IPS DF 6.9 (cell line): ENCODE measurements at regions not wholly inside any gene's neighbourhood (a gene's known extent, or its start where the extent isn't known, plus 50 kb on each side); places are given as distances from the start of the nearest gene placed in this dataset.

Experiments
- DNase-seq: peaks from one replicate; pipeline ENCODE4 v3.0.0-alpha.2; 2013; ENCODE audit warnings: low read depth, low spot score
- H3K27ac ChIP-seq: one replicate; pipeline ENCODE4 v1.5.1; 2013; ENCODE audit warnings: low read length, control low read depth
- H3K27me3 ChIP-seq: 2 replicates; pipeline ENCODE4 v1.6.1; 2013; ENCODE audit warnings: mild to moderate bottlenecking, low read length; ENCODE audit not compliant: control insufficient read depth, insufficient read depth
- H3K36me3 ChIP-seq: 2 replicates; pipeline ENCODE4 v1.6.1; 2013; ENCODE audit warnings: low read length; ENCODE audit not compliant: control insufficient read depth, insufficient read depth
- H3K4me1 ChIP-seq: 2 replicates; pipeline ENCODE4 v1.6.1; 2013; ENCODE audit warnings: low read length; ENCODE audit not compliant: control insufficient read depth, insufficient read depth
- H3K4me3 ChIP-seq: 2 replicates; pipeline ENCODE4 v1.5.1; 2013; ENCODE audit warnings: mild to moderate bottlenecking, low read length
- H3K9me3 ChIP-seq: 2 replicates; pipeline ENCODE4 v1.6.1; 2013; ENCODE audit warnings: low read length, inconsistent platforms; ENCODE audit not compliant: control insufficient read depth, insufficient read depth
- WGBS: extraction: QIAGEN DNeasy Blood & Tissue Kit; methylation state at CpG from one replicate; pipeline ENCODE4 v1.1.7; 2013; ENCODE audit warnings: mixed read lengths, missing lambda C conversion rate; ENCODE audit not compliant: insufficient read length, insufficient coverage; 5-methylcytosine and 5-hydroxymethylcytosine counted together

DNA sequence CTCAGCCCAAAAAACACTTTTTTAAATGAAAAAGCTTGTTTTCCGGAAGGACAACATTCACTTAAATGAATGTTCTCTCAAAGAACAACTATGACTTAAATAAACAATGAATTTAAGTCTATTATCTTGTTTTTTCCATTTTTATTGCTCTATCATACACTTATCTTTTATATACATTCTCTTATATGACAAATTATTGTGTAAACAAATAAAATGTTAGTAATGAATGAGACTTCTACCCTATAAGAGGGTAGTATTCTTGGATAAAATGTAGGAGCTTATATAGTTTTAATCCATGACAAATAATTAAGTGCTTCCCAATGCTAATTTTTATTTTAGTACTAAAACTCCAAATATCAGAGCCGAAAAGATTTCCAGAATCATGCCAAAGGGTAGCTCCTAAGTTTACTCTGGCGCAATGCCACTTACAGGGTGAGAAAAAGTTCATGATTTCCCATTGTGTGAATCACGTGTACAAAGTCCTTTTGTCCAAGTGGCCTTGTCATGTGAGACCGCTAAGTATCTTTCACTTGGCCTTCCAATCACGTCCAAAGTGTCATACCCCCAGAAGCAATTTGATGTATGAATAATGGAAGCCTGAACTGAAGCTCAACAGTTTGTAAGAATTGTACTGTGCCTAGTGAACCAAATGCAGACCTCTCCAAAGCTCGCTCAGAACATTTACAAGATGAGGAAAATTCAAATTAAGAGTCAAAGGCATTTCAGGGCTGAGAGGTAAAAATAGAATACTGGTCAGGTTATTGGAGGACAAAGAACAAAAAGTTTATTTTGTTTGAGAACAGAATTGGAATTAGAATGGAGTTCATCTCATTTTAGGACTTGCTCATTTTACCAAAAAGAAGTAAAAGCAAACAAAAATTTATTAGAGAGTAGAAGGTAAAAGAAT is 56.6 kb upstream of the C1orf21 start:
- no peak overlapping the region for H3K27ac ChIP-seq
- no peaks in the 10 kb centered on the region for H3K4me1 ChIP-seq
- no peaks in the 10 kb centered on the region for H3K36me3 ChIP-seq
- no CpG with 5 or more reads among the region's 7 CpGs for WGBS
- no peak for DNase-seq
- H3K27me3 ChIP-seq, result no peaks in the 10 kb centered on the region
- H3K4me3 ChIP-seq, result no peak overlapping the region
- H3K9me3 ChIP-seq, result no peaks in the 10 kb centered on the region

DNA sequence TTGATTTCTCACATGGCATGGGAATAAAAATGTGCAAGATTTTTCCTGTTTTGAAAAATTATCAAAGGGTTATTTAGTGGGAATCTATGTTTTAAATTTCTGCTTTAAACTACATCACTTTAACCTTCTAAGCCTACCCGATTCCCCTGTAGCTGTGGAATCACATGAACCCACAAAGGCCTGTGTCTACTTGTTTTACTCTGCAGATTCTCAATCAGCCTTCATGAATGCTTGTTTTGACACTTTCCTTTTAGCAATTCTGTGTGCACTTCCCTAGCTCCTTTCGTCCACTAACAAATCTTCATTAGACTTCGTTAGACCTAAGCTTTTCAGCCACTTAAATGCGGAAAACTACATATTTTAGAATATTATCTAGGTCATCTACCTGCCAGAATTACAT is 56.0 kb upstream of the C1orf21 start:
- H3K27me3 ChIP-seq, result no peaks in the 10 kb centered on the region
- no peak overlapping the region for H3K4me3 ChIP-seq
- WGBS, result no CpG with 5 or more reads among the region's 4 CpGs
- H3K36me3 ChIP-seq, result no peaks in the 10 kb centered on the region
- no peaks in the 10 kb centered on the region for H3K4me1 ChIP-seq
- DNase-seq, result no peak
- H3K27ac ChIP-seq, result no peak overlapping the region
- H3K9me3 ChIP-seq, result no peaks in the 10 kb centered on the region
